ENCODE measurements at regions not wholly inside any gene's neighbourhood (a gene's known extent, or its start where the extent isn't known, plus 50 kb on each side); places are given as distances from the start of the nearest gene placed in this dataset.

- TF ChIP-seq, protein P1, sequence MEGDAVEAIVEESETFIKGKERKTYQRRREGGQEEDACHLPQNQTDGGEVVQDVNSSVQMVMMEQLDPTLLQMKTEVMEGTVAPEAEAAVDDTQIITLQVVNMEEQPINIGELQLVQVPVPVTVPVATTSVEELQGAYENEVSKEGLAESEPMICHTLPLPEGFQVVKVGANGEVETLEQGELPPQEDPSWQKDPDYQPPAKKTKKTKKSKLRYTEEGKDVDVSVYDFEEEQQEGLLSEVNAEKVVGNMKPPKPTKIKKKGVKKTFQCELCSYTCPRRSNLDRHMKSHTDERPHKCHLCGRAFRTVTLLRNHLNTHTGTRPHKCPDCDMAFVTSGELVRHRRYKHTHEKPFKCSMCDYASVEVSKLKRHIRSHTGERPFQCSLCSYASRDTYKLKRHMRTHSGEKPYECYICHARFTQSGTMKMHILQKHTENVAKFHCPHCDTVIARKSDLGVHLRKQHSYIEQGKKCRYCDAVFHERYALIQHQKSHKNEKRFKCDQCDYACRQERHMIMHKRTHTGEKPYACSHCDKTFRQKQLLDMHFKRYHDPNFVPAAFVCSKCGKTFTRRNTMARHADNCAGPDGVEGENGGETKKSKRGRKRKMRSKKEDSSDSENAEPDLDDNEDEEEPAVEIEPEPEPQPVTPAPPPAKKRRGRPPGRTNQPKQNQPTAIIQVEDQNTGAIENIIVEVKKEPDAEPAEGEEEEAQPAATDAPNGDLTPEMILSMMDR (conservative IDR thresholded peaks at IDR 0.05; ENCODE audit: control insufficient read depth, insufficient read depth, low read depth, low read length), result no peak
- no peak for DNase-seq (ENCODE audit: low read depth)
- H3K4me3 ChIP-seq (ENCODE audit: control insufficient read depth, low read depth, low read length), result no peak overlapping the region
Observed at GRCh38 chr2:120439067-120439368, 93.1 kb downstream of the INHBB start.

GRCh38 chr2:120439637-120440384, 93.9 kb downstream of the INHBB start:
- TF ChIP-seq, protein P1 (conservative IDR thresholded peaks at IDR 0.05; ENCODE audit: control insufficient read depth, insufficient read depth, low read depth, low read length), result no peak
- no peak overlapping the region for H3K4me3 ChIP-seq (ENCODE audit: control insufficient read depth, low read depth, low read length)
- no peak for DNase-seq (ENCODE audit: low read depth)

DNA sequence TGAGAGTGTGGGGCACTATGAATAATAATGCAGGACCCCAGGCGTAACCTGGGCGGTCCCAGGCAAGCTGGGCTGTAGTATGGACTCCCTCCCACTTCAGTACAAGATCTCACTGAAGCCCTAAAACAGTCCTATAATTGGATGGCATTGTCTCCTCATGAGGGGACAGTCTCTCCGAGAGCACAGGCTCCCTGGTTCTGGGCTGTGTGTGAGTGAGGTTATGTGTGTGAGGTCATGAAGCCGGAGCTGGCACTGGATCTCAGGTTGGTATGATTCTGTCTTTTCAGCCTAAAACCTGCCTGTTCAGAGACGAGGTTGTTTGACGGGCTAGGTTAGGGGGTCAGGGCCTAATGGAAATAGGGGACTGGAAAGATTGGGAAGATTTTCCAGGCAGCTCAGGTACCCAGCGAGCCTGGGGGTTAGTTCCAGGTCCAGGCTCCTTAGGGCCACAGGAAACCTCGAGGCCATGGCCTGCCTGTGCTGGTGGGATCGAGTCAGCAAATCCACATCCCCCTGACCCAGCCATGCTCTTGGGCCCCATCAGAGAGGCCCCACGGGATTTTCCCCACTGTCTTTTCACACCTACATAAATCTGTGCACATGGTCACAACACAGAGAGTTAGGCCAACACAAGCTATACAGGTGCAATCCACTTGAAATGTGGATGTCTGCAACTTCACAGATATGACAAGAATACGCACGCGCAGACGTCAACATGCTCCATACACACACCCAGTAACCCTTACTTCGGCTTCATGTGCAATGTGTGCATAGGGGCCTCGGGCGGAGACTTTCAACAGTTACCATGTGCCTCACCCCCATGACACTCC, 94.8 kb downstream of the INHBB start:
- TF ChIP-seq, protein P1 (conservative IDR thresholded peaks at IDR 0.05; ENCODE audit: control insufficient read depth, insufficient read depth, low read depth, low read length), result no peak
- no peak for DNase-seq (ENCODE audit: low read depth)
- H3K4me3 ChIP-seq (ENCODE audit: control insufficient read depth, low read depth, low read length), result no peak overlapping the region

GRCh38 chr2:120441351-120441700, 95.4 kb downstream of the INHBB start:
- TF ChIP-seq, protein P1 (conservative IDR thresholded peaks at IDR 0.05; ENCODE audit: control insufficient read depth, insufficient read depth, low read depth, low read length), result no peak
- H3K4me3 ChIP-seq (ENCODE audit: control insufficient read depth, low read depth, low read length), result no peak overlapping the region
- no peak for DNase-seq (ENCODE audit: low read depth)

DNA sequence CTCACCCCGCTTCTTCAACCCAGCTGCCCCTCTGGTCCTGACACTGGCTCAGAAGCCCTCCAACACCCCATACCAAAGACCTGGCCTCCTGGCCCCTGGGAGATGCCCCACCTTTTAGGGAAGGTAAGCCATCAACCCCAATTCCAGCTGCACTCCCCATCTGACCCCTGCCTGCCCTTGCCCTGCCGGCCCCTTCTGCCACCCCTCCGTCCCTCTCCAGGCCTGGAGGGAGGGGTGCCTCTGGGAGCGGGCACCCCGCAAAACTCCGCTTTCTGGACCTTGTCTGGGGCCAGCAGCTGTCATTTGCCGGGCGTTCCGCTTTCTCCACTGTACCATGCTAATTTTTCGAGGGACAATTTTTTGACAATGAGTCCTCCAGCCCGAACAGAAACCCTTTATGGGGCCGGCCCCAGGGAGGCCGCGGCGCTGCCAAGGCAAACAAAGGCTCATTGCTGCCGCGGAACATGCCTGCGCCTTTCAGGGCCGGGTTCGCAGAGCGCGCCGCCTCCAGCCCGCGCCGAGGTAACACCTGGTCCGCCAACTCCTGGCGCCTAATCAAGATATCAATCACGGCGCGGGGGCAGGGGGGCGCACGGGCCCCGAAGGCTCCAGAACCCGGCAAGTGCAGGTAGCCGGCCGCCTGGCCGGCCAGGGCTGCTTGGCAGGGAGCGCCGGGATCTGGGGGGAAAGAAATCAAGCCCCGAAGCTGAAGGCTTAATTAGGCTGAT, 96.0 kb downstream of the INHBB start:
- no peak for DNase-seq (ENCODE audit: low read depth)
- TF ChIP-seq, protein P1 (conservative IDR thresholded peaks at IDR 0.05; ENCODE audit: control insufficient read depth, insufficient read depth, low read depth, low read length), result no peak
- H3K4me3 ChIP-seq (ENCODE audit: control insufficient read depth, low read depth, low read length), result no peak overlapping the region

DNA sequence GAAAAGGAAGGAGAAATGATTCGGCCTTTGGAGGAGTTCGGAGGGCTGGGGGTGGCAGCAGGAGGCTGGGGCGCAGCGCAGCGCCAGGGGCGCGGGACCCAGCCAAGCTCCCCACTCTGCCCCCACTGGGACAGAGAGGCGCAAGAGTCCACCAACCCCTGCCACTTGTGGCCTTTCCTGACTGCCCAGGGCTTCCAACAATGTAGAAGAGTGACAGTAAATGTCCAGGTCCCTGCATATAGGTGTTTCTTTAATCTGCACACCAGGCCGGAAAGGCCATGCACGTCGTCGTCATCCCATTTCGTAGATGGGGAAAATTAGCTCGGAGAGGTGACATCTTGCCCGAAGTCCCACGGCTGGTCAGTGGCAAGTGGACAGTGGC, 96.6 kb downstream of the INHBB start:
- no peak for DNase-seq (ENCODE audit: low read depth)

More for the DNA sequence above, 96.6 kb downstream of the INHBB start:
- TF ChIP-seq, protein P1 (conservative IDR thresholded peaks at IDR 0.05; ENCODE audit: control insufficient read depth, insufficient read depth, low read depth, low read length), result no peak
- H3K4me3 ChIP-seq (ENCODE audit: control insufficient read depth, low read depth, low read length), result no peak overlapping the region
